ENCODE measurements at regions not wholly inside any gene's neighbourhood (a gene's known extent, or its start where the extent isn't known, plus 50 kb on each side); places are given as distances from the start of the nearest gene placed in this dataset.
A peak's percentile ranks its signal among the peaks of the same experiment; 100 is the strongest.
"Not testable (repeated sequence)": the region's sequence is repeated elsewhere in the genome, so short reads cannot be mapped to it uniquely, and the experiment has no call there.

- H3K4me3 Mint-ChIP-seq = no peak overlapping the region
- H3K27ac Mint-ChIP-seq = no peak overlapping the region
- no peaks in the 10 kb centered on the region for H3K36me3 Mint-ChIP-seq
- no peaks in the 10 kb centered on the region for H3K27me3 Mint-ChIP-seq (ENCODE audit: low read depth)
- DNase-seq (ENCODE audit: low spot score in 2 of 2, unreplicated experiment in 2 of 2) = no peak
- H3K9me3 Mint-ChIP-seq = peaks cover 5% of the 10 kb centered on the region
- TF ChIP-seq CTCF (IDR thresholded peaks at IDR 0.05; ENCODE audit: unreplicated experiment) = no peak
- no peaks in the 10 kb centered on the region for H3K4me1 Mint-ChIP-seq
These were observed 102.0 kb downstream of the HNMT start for GRCh38 chr2:138066139-138066806.

GRCh38 chr2:138066841-138067240, 102.6 kb downstream of the HNMT start:
- no peak for DNase-seq (ENCODE audit: low spot score in 2 of 2, unreplicated experiment in 2 of 2)
- peaks cover 5% of the 10 kb centered on the region for H3K4me1 Mint-ChIP-seq
- H3K9me3 Mint-ChIP-seq = peaks cover 5% of the 10 kb centered on the region
- no peaks in the 10 kb centered on the region for H3K36me3 Mint-ChIP-seq
- H3K27me3 Mint-ChIP-seq (ENCODE audit: low read depth) = no peaks in the 10 kb centered on the region
- H3K4me3 Mint-ChIP-seq = no peak overlapping the region
- no peak for TF ChIP-seq CTCF (IDR thresholded peaks at IDR 0.05; ENCODE audit: unreplicated experiment)
- H3K27ac Mint-ChIP-seq = no peak overlapping the region

- not testable (repeated sequence) for H3K27ac Mint-ChIP-seq; H3K4me3 Mint-ChIP-seq; H3K27me3 Mint-ChIP-seq (ENCODE audit: low read depth); DNase-seq (ENCODE audit: low spot score in 2 of 2, unreplicated experiment in 2 of 2); H3K36me3 Mint-ChIP-seq; H3K9me3 Mint-ChIP-seq; H3K4me1 Mint-ChIP-seq
These were observed 104.4 kb downstream of the HNMT start for GRCh38 chr2:138068669-138069068.

GRCh38 chr2:138071042-138071719, 106.9 kb downstream of the HNMT start:
- not testable (repeated sequence) for H3K27me3 Mint-ChIP-seq (ENCODE audit: low read depth); DNase-seq (ENCODE audit: low spot score in 2 of 2, unreplicated experiment in 2 of 2); H3K4me1 Mint-ChIP-seq; H3K36me3 Mint-ChIP-seq; H3K4me3 Mint-ChIP-seq; H3K9me3 Mint-ChIP-seq; H3K27ac Mint-ChIP-seq

- TF ChIP-seq CTCF (IDR thresholded peaks at IDR 0.05; ENCODE audit: unreplicated experiment) = no peak
- H3K4me1 Mint-ChIP-seq = peaks cover 10% of the 10 kb centered on the region
- peaks cover 10% of the 10 kb centered on the region for H3K9me3 Mint-ChIP-seq
- H3K36me3 Mint-ChIP-seq = no peaks in the 10 kb centered on the region
- no peak overlapping the region for H3K4me3 Mint-ChIP-seq
- H3K27ac Mint-ChIP-seq = peak overlapping the region; percentile 17
- no peak for DNase-seq (ENCODE audit: low spot score in 2 of 2, unreplicated experiment in 2 of 2)
- no peaks in the 10 kb centered on the region for H3K27me3 Mint-ChIP-seq (ENCODE audit: low read depth)
These were observed 107.7 kb downstream of the HNMT start for GRCh38 chr2:138071720-138072719.

GRCh38 chr2:138078153-138078552, 113.9 kb downstream of the HNMT start:
- Mint-ChIP-seq H3K4me3 (no peak overlapping the region), H3K36me3 (no peaks in the 10 kb centered on the region), H3K9me3 (peaks cover 5% of the 10 kb centered on the region), H3K27me3 (ENCODE audit: low read depth) (no peaks in the 10 kb centered on the region), H3K4me1 (no peaks in the 10 kb centered on the region), H3K27ac (no peak overlapping the region)
- no peak for DNase-seq (ENCODE audit: low spot score in 2 of 2, unreplicated experiment in 2 of 2)
- no peak for TF ChIP-seq CTCF (IDR thresholded peaks at IDR 0.05; ENCODE audit: unreplicated experiment)
